Colonic mucosa (tissue), 4 donors: ENCODE measurements at regions not wholly inside any gene's neighbourhood (a gene's known extent, or its start where the extent isn't known, plus 50 kb on each side); places are given as distances from the start of the nearest gene placed in this dataset.
"Not testable (repeated sequence)": the region's sequence is repeated elsewhere in the genome, so short reads cannot be mapped to it uniquely, and the experiment has no call there.

Experiments used
- DNase-seq: peaks from one replicate; pipeline ENCODE4 v3.0.0-alpha.2; 2020
- H3K27ac ChIP-seq: fragments of 200-600 bp; one replicate; pipeline ENCODE4 v1.8.0; 2021
- H3K27me3 ChIP-seq: fragments of 200-600 bp; one replicate; pipeline ENCODE4 v1.8.0; 2021
- H3K36me3 ChIP-seq: fragments of 200-600 bp; one replicate; pipeline ENCODE4 v1.8.0; 2021
- H3K4me1 ChIP-seq: fragments of 200-600 bp; one replicate; pipeline ENCODE4 v1.8.0; 2021; ENCODE audit warnings: mild to moderate bottlenecking
- H3K4me3 ChIP-seq: fragments of 200-600 bp; one replicate; pipeline ENCODE4 v1.8.0; 2021
- H3K9ac ChIP-seq, 2 donors: one replicate each; pipeline ENCODE4 v1.7.0; 2013; ENCODE audit warnings: control low read depth in 2 of 2, low read depth in 2 of 2, low read length in 2 of 2
- H3K9me3 ChIP-seq: fragments of 200-600 bp; one replicate; pipeline ENCODE4 v1.8.0; 2021
- intact Hi-C: fragments of 100-400 bp; cut with DNase I; formaldehyde crosslinking; loops from one replicate; pipeline ENCODE4 v1.14.1; 2022
- TF ChIP-seq, protein P1 (sequence below): fragments of 200-600 bp; IDR thresholded peaks from one replicate; pipeline ENCODE4 v1.8.0; 2022; ENCODE audit warnings: antibody characterized with exemption, mild to moderate bottlenecking
- donor health status: healthy.
- donor health status: DM: no; HTN: no; CAD: no.
- donor health status: DM: no; HTN: no; CAD: no.

DNA sequence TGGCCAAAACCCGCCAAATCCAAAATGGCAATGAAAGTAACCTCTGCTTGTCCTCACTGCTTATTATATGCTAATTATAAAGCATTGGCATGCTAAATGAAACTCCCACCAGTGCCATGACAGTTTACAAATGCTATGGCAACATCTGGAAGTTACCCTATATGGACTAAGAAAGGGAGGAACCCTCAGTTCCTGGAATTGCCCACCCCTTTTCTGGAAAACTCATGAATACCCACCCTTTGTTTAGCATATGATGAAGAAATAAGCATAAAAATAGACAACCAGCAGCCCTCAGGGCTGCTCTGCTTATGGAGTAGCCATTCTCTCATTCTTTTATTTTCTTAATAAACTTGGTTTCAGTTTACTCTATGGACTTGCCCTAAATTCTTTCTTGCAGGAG lies 269.8 kb downstream of the OLFM4 start:
- no peaks in the 10 kb centered on the region for H3K9me3 ChIP-seq
- DNase-seq, result no peak
- no peak overlapping the region for H3K27ac ChIP-seq
- no peak overlapping the region for H3K9ac ChIP-seq
- intact Hi-C loops, result no loop called here
- no peaks in the 10 kb centered on the region for H3K4me1 ChIP-seq
- no peak overlapping the region for H3K4me3 ChIP-seq
- TF ChIP-seq, protein P1, sequence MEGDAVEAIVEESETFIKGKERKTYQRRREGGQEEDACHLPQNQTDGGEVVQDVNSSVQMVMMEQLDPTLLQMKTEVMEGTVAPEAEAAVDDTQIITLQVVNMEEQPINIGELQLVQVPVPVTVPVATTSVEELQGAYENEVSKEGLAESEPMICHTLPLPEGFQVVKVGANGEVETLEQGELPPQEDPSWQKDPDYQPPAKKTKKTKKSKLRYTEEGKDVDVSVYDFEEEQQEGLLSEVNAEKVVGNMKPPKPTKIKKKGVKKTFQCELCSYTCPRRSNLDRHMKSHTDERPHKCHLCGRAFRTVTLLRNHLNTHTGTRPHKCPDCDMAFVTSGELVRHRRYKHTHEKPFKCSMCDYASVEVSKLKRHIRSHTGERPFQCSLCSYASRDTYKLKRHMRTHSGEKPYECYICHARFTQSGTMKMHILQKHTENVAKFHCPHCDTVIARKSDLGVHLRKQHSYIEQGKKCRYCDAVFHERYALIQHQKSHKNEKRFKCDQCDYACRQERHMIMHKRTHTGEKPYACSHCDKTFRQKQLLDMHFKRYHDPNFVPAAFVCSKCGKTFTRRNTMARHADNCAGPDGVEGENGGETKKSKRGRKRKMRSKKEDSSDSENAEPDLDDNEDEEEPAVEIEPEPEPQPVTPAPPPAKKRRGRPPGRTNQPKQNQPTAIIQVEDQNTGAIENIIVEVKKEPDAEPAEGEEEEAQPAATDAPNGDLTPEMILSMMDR, result no peak
- H3K36me3 ChIP-seq, result no peaks in the 10 kb centered on the region
- H3K27me3 ChIP-seq, result no peaks in the 10 kb centered on the region

DNA sequence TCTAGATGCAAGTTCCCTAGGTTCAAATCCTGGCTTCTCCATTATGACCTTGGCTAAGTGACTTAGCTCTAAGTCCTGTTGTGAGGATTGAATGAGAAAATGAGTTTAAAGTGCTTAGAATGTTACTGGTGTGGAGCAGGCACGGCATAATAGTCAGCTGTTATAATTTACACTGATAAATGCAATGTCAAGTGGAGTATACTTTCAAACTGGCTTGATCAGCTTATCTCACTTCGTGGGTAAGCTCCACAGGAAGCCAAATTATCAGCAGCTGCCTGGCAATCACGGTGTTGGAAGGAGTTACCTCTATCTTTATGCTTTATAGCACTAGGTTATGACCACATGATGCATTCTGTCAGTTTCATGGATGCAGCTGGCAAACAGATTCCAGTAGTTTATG lies 272.8 kb downstream of the OLFM4 start:
- no peaks in the 10 kb centered on the region for H3K27me3 ChIP-seq
- no peak for DNase-seq
- intact Hi-C loops, result no loop called here
- no peak overlapping the region for H3K4me3 ChIP-seq
- H3K36me3 ChIP-seq, result no peaks in the 10 kb centered on the region
- H3K27ac ChIP-seq, result no peak overlapping the region
- H3K4me1 ChIP-seq, result no peaks in the 10 kb centered on the region
- H3K9ac ChIP-seq, result no peak overlapping the region
- no peaks in the 10 kb centered on the region for H3K9me3 ChIP-seq
- TF ChIP-seq, protein P1, result no peak

DNA sequence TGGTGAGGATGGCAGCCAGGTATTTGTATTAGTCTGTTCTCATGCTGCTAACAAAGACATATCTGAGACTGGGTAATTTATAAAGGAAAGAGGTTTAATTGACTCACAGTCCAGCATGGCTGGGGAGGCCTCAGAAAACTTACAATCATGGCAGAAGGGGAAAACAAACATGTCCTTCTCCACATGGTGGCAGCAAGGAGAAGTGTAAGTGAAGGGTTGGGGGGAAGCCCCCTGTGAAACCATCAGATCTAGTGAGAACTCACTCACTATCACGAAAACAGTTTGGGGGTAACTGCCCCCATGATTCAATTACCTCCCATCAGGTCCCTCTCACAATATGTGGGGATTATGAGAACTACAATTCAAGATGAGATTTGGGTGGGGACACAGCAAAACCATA lies 276.8 kb downstream of the OLFM4 start:
- intact Hi-C loops, result not testable (repeated sequence)

GRCh38 chr13:53310786-53311185 lies 282.2 kb downstream of the OLFM4 start:
- Histone ChIP-seq H3K4me3 (no peak overlapping the region), H3K27ac (no peak overlapping the region), H3K4me1 (no peaks in the 10 kb centered on the region), H3K36me3 (no peaks in the 10 kb centered on the region), H3K27me3 (no peaks in the 10 kb centered on the region), H3K9ac (no peak overlapping the region), H3K9me3 (no peaks in the 10 kb centered on the region)
- intact Hi-C loops, result no loop called here
- no peak for DNase-seq
- TF ChIP-seq, protein P1, result no peak

More for the DNA sequence above, 276.8 kb downstream of the OLFM4 start:
- DNase-seq, H3K36me3 ChIP-seq, H3K27ac ChIP-seq, H3K9ac ChIP-seq, H3K4me1 ChIP-seq, H3K27me3 ChIP-seq, H3K9me3 ChIP-seq, H3K4me3 ChIP-seq: not testable (repeated sequence)

- Histone ChIP-seq H3K9ac (no peak overlapping the region), H3K36me3 (no peaks in the 10 kb centered on the region), H3K9me3 (no peaks in the 10 kb centered on the region), H3K4me1 (no peaks in the 10 kb centered on the region), H3K27ac (no peak overlapping the region), H3K27me3 (no peaks in the 10 kb centered on the region), H3K4me3 (no peak overlapping the region)
- intact Hi-C loops, result no loop called here
- DNase-seq, result no peak
- TF ChIP-seq, protein P1, result no peak
Observed at GRCh38 chr13:53311561-53311960, 282.9 kb downstream of the OLFM4 start.

DNA sequence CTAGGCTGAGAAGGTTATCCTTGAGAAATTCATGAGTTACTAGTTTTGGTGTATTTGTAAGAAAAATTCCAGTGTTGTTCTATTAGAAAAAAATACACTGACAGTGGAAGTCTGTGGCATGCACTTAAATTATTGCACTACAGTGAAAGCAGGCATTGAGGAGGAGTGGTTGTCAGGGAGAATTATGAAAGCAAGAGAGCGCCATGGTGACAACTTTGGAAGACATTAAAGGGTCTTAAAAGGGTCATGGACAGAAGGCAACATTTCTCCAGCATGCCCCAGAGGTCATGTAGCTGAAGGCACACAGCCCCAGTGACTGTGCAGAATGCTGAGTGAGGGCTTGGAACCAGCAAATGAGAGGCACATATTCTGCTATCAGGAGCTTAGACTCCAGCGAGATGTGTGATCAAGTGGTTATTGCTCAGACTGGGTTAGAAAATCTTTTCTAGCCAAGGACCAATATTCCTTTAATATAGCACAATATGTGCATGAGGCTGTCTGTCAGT lies 292.7 kb downstream of the OLFM4 start:
- Histone ChIP-seq H3K27ac (no peak overlapping the region), H3K9me3 (no peaks in the 10 kb centered on the region), H3K9ac (no peak overlapping the region), H3K4me3 (no peak overlapping the region), H3K27me3 (no peaks in the 10 kb centered on the region), H3K4me1 (no peaks in the 10 kb centered on the region), H3K36me3 (no peaks in the 10 kb centered on the region)
- intact Hi-C loops, result no loop called here
- no peak for DNase-seq
- TF ChIP-seq, protein P1, result no peak
